ENCODE measurements at regions not wholly inside any gene's neighbourhood (a gene's known extent, or its start where the extent isn't known, plus 50 kb on each side); places are given as distances from the start of the nearest gene placed in this dataset.

DNA sequence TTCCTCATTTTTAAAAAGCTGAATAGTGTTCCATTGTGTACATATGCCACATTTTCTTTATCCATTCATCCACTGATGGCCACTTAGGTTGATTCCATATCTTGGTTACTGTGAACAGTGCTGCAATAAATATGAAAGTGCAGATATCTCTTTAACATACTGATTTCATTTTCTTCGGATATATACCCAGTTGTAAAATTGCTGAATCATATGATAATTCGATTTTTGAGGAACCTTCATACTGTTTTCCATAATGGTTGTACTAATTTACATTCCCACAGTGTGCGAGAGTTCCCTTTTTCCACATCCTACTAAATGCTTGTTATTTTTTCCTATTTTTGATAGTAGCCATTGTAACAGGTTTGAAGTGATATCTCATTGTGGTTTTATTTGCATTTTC, 263.2 kb downstream of the STK31 start:
- CTCF ChIA-PET, result no interaction called here
- TF ChIP-seq, protein P1, sequence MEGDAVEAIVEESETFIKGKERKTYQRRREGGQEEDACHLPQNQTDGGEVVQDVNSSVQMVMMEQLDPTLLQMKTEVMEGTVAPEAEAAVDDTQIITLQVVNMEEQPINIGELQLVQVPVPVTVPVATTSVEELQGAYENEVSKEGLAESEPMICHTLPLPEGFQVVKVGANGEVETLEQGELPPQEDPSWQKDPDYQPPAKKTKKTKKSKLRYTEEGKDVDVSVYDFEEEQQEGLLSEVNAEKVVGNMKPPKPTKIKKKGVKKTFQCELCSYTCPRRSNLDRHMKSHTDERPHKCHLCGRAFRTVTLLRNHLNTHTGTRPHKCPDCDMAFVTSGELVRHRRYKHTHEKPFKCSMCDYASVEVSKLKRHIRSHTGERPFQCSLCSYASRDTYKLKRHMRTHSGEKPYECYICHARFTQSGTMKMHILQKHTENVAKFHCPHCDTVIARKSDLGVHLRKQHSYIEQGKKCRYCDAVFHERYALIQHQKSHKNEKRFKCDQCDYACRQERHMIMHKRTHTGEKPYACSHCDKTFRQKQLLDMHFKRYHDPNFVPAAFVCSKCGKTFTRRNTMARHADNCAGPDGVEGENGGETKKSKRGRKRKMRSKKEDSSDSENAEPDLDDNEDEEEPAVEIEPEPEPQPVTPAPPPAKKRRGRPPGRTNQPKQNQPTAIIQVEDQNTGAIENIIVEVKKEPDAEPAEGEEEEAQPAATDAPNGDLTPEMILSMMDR (IDR thresholded peaks at IDR 0.05; ENCODE audit: extremely low read depth in 1 of 2, insufficient read depth in 1 of 2, low read depth in 1 of 2, low read length in 2 of 2), result no peak
- TF ChIP-seq, protein P2, sequence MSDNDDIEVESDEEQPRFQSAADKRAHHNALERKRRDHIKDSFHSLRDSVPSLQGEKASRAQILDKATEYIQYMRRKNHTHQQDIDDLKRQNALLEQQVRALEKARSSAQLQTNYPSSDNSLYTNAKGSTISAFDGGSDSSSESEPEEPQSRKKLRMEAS (IDR thresholded peaks at IDR 0.05; ENCODE audit: insufficient read depth, insufficient read length), result no peak
- TF ChIP-seq MYC (IDR thresholded peaks at IDR 0.05; ENCODE audit: low read depth, low read length) (no peak), POLR2A (IDR thresholded peaks at IDR 0.05; ENCODE audit: low read depth, low read length) (no peak), POLR2AphosphoS5 (IDR thresholded peaks at IDR 0.05; ENCODE audit: insufficient read depth, low read depth, low read length) (no peak), FOS (IDR thresholded peaks at IDR 0.05; ENCODE audit: borderline replicate concordance, insufficient read depth, low read length) (no peak), JUN (IDR thresholded peaks at IDR 0.05; ENCODE audit: borderline replicate concordance, insufficient read depth, insufficient read length, low read depth) (no peak), GATA2 (IDR thresholded peaks at IDR 0.05; ENCODE audit: insufficient read depth, insufficient read length, low read depth, low read length) (no peak), EZH2 (IDR thresholded peaks at IDR 0.05; ENCODE audit: borderline replicate concordance, low read depth, low read length, severe bottlenecking) (no peak)
- Histone ChIP-seq H3K4me2 (ENCODE audit: insufficient read depth, low read length) (no peak overlapping the region), H3K9ac (replicated peaks; ENCODE audit: extremely low read depth, insufficient read depth, low read length) (no peak overlapping the region), H3K27ac (ENCODE audit: insufficient read depth, low read depth, low read length) (no peak overlapping the region), H3K9me1 (replicated peaks; ENCODE audit: control insufficient read depth, extremely low read depth, insufficient read depth, low read length) (no peaks in the 10 kb centered on the region), H3K9me3 (replicated peaks; ENCODE audit: control insufficient read depth, insufficient read depth, low read length) (no peaks in the 10 kb centered on the region), H4K20me1 (replicated peaks; ENCODE audit: control insufficient read depth, extremely low read depth, insufficient read depth, low read length) (no peaks in the 10 kb centered on the region), H3K36me3 (ENCODE audit: control insufficient read depth in 2 of 2, extremely low read depth in 1 of 2, insufficient read depth in 2 of 2, low read length in 2 of 2) (no peaks in the 10 kb centered on the region), H3K4me1 (ENCODE audit: control insufficient read depth, extremely low read depth, insufficient read depth, low read length) (no peaks in the 10 kb centered on the region), H3K27me3 (ENCODE audit: control insufficient read depth in 2 of 2, insufficient read depth in 2 of 2, low read length in 2 of 2) (no peaks in the 10 kb centered on the region), H3K79me2 (ENCODE audit: control insufficient read depth, insufficient read depth, low read length) (no peaks in the 10 kb centered on the region), H2AFZ (ENCODE audit: low read depth, low read length) (no peak overlapping the region), H3K4me3 (replicated peaks in 1 of 3; ENCODE audit: insufficient read depth in 1 of 3, low read depth in 1 of 3, low read length in 3 of 3) (no peak overlapping the region)
- no TSS peak for BruUV-seq (replicated peaks)
- dilution Hi-C loops (cut with MboI; ENCODE audit: extremely low pct_ligation_motif_present, low sequenced_read_pairs) (no loop called here), intact Hi-C loops (cut with micrococcal nuclease) (no loop called here)
- DNase-seq (ENCODE audit: low read depth, low spot score) (no peak), FAIRE-seq (no peak)
- POLR2A ChIA-PET, result no interaction called here

Measured in endothelial cell of umbilical vein (primary cell).